GM12892 (cell line): ENCODE measurements at regions not wholly inside any gene's neighbourhood (a gene's known extent, or its start where the extent isn't known, plus 50 kb on each side); places are given as distances from the start of the nearest gene placed in this dataset.

Experiments used
- POLR2A ChIP-seq: IDR thresholded peaks from 2 replicates; pipeline ENCODE4 v1.6.1; 2011; ENCODE audit warnings: low read depth, low read length, control low read depth
- POLR2AphosphoS5 ChIP-seq: IDR thresholded peaks from 2 replicates; pipeline ENCODE4 v1.6.1; 2011; ENCODE audit warnings: low read depth, low read length, control low read depth
- TAF1 ChIP-seq: IDR thresholded peaks from 2 replicates; pipeline ENCODE4 v1.6.1; 2011; ENCODE audit warnings: low read depth, mild to moderate bottlenecking, control low read depth, low read length, borderline replicate concordance

DNA sequence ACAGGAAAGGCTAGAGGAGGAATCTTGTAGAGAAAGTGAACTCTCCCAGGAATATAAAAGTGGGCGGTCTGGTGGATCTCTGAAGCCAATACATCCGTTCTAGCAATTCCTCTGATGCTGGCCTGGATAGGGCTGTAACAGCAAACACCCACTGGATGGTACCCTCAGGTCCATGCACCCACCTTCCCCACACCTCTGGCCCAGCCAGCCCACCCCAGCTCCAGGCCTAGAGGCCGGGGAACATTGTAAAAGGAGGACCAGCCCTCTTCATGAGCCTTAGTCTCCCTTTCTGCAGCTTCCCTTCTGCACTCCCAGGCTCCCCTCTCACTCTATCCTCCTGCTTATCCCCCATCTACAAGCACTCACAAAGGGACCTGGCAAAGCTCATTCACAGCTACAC is 443.9 kb downstream of the BUD13 start:
- TF ChIP-seq POLR2A (no peak), TAF1 (no peak), POLR2AphosphoS5 (no peak)
